SK-N-SH (cell line): ENCODE measurements at regions not wholly inside any gene's neighbourhood (a gene's known extent, or its start where the extent isn't known, plus 50 kb on each side); places are given as distances from the start of the nearest gene placed in this dataset.

ENCODE experiments used
- CTCF ChIA-PET: fragments of 300-600, 350-600 bp; formaldehyde crosslinking; extraction: SDS; loops from one replicate; lab custom pipeline; 2021; lab: Yijun Ruan, JAX
- POLR2A ChIA-PET: fragments of 350-600 bp; sonication (Branson Sonifier 250); formaldehyde crosslinking; extraction: SDS; loops from one replicate; lab custom pipeline; 2020; ENCODE audit warnings: antibody characterized with exemption, inconsistent platforms; lab: Yijun Ruan, JAX
- DNase-seq: peaks from one replicate; pipeline ENCODE4 v3.0.0; 2012
- H2AFZ ChIP-seq: fragments of 200-600 bp; sonication (generic); 2 replicates; pipeline ENCODE4 v1.8.1; 2016; ENCODE audit warnings: antibody characterized with exemption, mild to moderate bottlenecking, low read depth
- H3F3A ChIP-seq: fragments of 200-600 bp; sonication (generic); replicated peaks from 2 replicates; pipeline ENCODE3; 2016; ENCODE audit warnings: antibody characterized with exemption, mild to moderate bottlenecking; ENCODE audit not compliant: insufficient read depth
- H3K27ac ChIP-seq, 2 experiments: fragments of 200-500 bp in 1 of 2; fragments of 200-600 bp in 1 of 2; sonication (Bioruptor generic) in 1 of 2; sonication (generic), shearing (Covaris generic) in 1 of 2; 2 replicates each; pipeline versions ENCODE4 v1.5.1 to v1.6.1; 2014 to 2016; ENCODE audit warnings: low read depth in 2 of 2, inconsistent platforms in 1 of 2, low read length in 1 of 2, mild to moderate bottlenecking in 1 of 2, mixed read lengths in 1 of 2
- H3K27me3 ChIP-seq: fragments of 200-600 bp; sonication (generic), shearing (Covaris generic); 2 replicates; pipeline ENCODE4 v1.6.1; 2016; ENCODE audit warnings: mixed run types; ENCODE audit not compliant: insufficient read depth
- H3K36me3 ChIP-seq, 2 experiments: fragments of 200-500 bp in 1 of 2; fragments of 200-600 bp in 1 of 2; sonication (Bioruptor generic) in 1 of 2; sonication (generic) in 1 of 2; replicated peaks in 1 of 2; 2 replicates each; pipeline versions ENCODE3 to v1.5.1; 2014 to 2016; ENCODE audit warnings: low read length in 1 of 2, mild to moderate bottlenecking in 1 of 2; ENCODE audit not compliant: insufficient read depth in 2 of 2, control insufficient read depth in 1 of 2
- H3K4me1 ChIP-seq, 2 experiments: fragments of 200-500 bp in 1 of 2; fragments of 200-600 bp in 1 of 2; sonication (Bioruptor generic) in 1 of 2; sonication (generic), shearing (Covaris generic) in 1 of 2; 2 replicates each; pipeline versions ENCODE4 v1.5.1 to v1.6.1; 2014 to 2016; ENCODE audit warnings: low read depth in 1 of 2, low read length in 1 of 2, mixed run types in 1 of 2; ENCODE audit not compliant: insufficient read depth in 2 of 2, control insufficient read depth in 1 of 2
- H3K4me2 ChIP-seq: fragments of 200-600 bp; sonication (generic), shearing (Covaris generic); 2 replicates; pipeline ENCODE4 v1.6.1; 2017; ENCODE audit warnings: mixed run types
- H3K4me3 ChIP-seq, 2 experiments: fragments of 200-500 bp in 1 of 2; fragments of 200-600 bp in 1 of 2; sonication (Bioruptor generic) in 1 of 2; sonication (generic), shearing (Covaris generic) in 1 of 2; 2 replicates each; pipeline versions ENCODE4 v1.5.1 to v1.8.1; 2014 to 2016; ENCODE audit warnings: low read depth in 2 of 2, inconsistent platforms in 1 of 2, low read length in 1 of 2, mild to moderate bottlenecking in 1 of 2, mixed read lengths in 1 of 2, moderate library complexity in 1 of 2
- H3K79me2 ChIP-seq: fragments of 200-600 bp; sonication (generic); 2 replicates; pipeline ENCODE4 v1.8.1; 2017; ENCODE audit warnings: mild to moderate bottlenecking; ENCODE audit not compliant: insufficient read depth
- H3K9ac ChIP-seq: fragments of 200-600 bp; sonication (generic); 2 replicates; pipeline ENCODE4 v1.6.1; 2017; ENCODE audit warnings: mixed run types
- H3K9me2 ChIP-seq: fragments of 200-600 bp; sonication (generic); 2 replicates; pipeline ENCODE4 v1.6.1; 2017; ENCODE audit warnings: mixed run types
- H3K9me3 ChIP-seq: fragments of 200-600 bp; sonication (generic); 2 replicates; pipeline ENCODE4 v1.6.1; 2017; ENCODE audit warnings: mixed run types, mild to moderate bottlenecking, moderate library complexity
- H4K20me1 ChIP-seq: fragments of 200-600 bp; sonication (generic); 2 replicates; pipeline ENCODE4 v1.6.1; 2017; ENCODE audit warnings: mild to moderate bottlenecking, mixed run types; ENCODE audit not compliant: insufficient read depth
- CHD2 ChIP-seq: fragments of 150-350 bp; IDR thresholded peaks from 2 replicates; pipeline ENCODE4 v1.6.1; 2018; ENCODE audit warnings: low read length; ENCODE audit not compliant: partially characterized antibody
- ELF1 ChIP-seq: IDR thresholded peaks from 2 replicates; pipeline ENCODE4 v1.4.0; 2012
- EP300 ChIP-seq, 2 experiments: IDR thresholded peaks; 2 replicates each; pipeline versions ENCODE4 v1.4.0 to v1.6.1; 2012; ENCODE audit warnings: borderline replicate concordance in 1 of 2, low read depth in 1 of 2, low read length in 1 of 2
- EZH2phosphoT487 ChIP-seq: fragments of 200-600 bp; sonication (generic); IDR thresholded peaks from 2 replicates; pipeline ENCODE4 v1.6.1; 2017; ENCODE audit warnings: low read depth, mixed run types, mild to moderate bottlenecking, antibody characterized with exemption, moderate library complexity, borderline replicate concordance
- FOXM1 ChIP-seq: IDR thresholded peaks from 2 replicates; pipeline ENCODE4 v1.4.0; 2012; ENCODE audit warnings: low read depth, mild to moderate bottlenecking
- GABPA ChIP-seq: IDR thresholded peaks from 2 replicates; pipeline ENCODE4 v1.4.0; 2012; ENCODE audit warnings: low read depth, mild to moderate bottlenecking
- JUND ChIP-seq: IDR thresholded peaks from 2 replicates; pipeline ENCODE4 v1.4.0; 2012
- MEF2A ChIP-seq: IDR thresholded peaks from 2 replicates; pipeline ENCODE4 v1.4.0; 2012; ENCODE audit warnings: low read depth, borderline replicate concordance
- MXI1 ChIP-seq: IDR thresholded peaks from 2 replicates; pipeline ENCODE4 v1.6.1; 2012; ENCODE audit warnings: mild to moderate bottlenecking, low read depth, low read length, improper control_type of control experiment
- NRF1 ChIP-seq: IDR thresholded peaks from 2 replicates; pipeline ENCODE4 v1.6.1; 2012; ENCODE audit warnings: low read depth, mild to moderate bottlenecking, low read length
- RCOR1 ChIP-seq: fragments of 150-350 bp; IDR thresholded peaks from 2 replicates; pipeline ENCODE4 v1.6.1; 2017; ENCODE audit warnings: antibody characterized with exemption, low read length
- RFX5 ChIP-seq: IDR thresholded peaks from 2 replicates; pipeline ENCODE4 v1.6.1; 2012; ENCODE audit warnings: mild to moderate bottlenecking, improper control_type of control experiment, low read length
- SMC3 ChIP-seq: IDR thresholded peaks from 2 replicates; pipeline ENCODE4 v1.6.1; 2012; ENCODE audit warnings: low read depth, low read length, improper control_type of control experiment
- TAF1 ChIP-seq: IDR thresholded peaks from 2 replicates; pipeline ENCODE4 v1.6.1; 2012; ENCODE audit warnings: low read depth, mild to moderate bottlenecking, low read length, moderate library complexity, borderline replicate concordance
- WGBS: methylation state at CpG from one replicate; pipeline ENCODE4 v1.1.6; 2017; ENCODE audit warnings: low lambda C conversion rate; 5-methylcytosine and 5-hydroxymethylcytosine counted together
- TF ChIP-seq, protein P1 (sequence below): IDR thresholded peaks from 2 replicates; pipeline ENCODE4 v1.4.0; 2012; ENCODE audit warnings: low read depth, borderline replicate concordance
- TF ChIP-seq, protein P2 (sequence below): IDR thresholded peaks from 2 replicates; pipeline ENCODE4 v1.6.1; 2012; ENCODE audit warnings: mild to moderate bottlenecking, low read depth, low read length, moderate library complexity
- TF ChIP-seq, protein P3 (sequence below): IDR thresholded peaks from 2 replicates; pipeline ENCODE4; 2012
- TF ChIP-seq, protein P4 (sequence below): IDR thresholded peaks from 2 replicates; pipeline ENCODE4 v1.4.0; 2012; ENCODE audit warnings: low read depth, borderline replicate concordance

DNA sequence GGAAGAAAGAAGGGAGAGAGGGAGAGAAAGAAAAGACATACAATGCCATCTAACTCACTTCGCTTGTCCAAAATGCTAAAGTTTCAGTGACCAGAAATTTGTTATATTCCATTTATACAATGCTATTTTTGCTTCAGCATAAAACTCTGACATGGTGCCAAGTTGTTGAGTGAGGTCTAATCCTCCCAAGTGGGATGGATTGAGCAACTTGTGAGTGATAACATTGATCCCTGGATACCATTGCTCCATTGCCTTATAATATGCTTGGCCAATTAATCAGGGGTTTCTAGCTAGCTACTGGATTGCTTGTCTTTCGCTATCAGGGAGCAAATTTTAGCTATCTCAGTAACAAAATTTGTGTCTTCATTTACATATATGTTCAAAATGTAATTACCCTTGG, 615.6 kb upstream of the DPPA4 start:
- H3K36me3 ChIP-seq: no peaks in the 10 kb centered on the region
- H4K20me1 ChIP-seq: no peaks in the 10 kb centered on the region
- no peak overlapping the region for H3K27ac ChIP-seq
- H3K9me3 ChIP-seq: no peaks in the 10 kb centered on the region
- TF ChIP-seq, protein P1, sequence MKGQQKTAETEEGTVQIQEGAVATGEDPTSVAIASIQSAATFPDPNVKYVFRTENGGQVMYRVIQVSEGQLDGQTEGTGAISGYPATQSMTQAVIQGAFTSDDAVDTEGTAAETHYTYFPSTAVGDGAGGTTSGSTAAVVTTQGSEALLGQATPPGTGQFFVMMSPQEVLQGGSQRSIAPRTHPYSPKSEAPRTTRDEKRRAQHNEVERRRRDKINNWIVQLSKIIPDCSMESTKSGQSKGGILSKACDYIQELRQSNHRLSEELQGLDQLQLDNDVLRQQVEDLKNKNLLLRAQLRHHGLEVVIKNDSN: no peak
- TF ChIP-seq, protein P2, sequence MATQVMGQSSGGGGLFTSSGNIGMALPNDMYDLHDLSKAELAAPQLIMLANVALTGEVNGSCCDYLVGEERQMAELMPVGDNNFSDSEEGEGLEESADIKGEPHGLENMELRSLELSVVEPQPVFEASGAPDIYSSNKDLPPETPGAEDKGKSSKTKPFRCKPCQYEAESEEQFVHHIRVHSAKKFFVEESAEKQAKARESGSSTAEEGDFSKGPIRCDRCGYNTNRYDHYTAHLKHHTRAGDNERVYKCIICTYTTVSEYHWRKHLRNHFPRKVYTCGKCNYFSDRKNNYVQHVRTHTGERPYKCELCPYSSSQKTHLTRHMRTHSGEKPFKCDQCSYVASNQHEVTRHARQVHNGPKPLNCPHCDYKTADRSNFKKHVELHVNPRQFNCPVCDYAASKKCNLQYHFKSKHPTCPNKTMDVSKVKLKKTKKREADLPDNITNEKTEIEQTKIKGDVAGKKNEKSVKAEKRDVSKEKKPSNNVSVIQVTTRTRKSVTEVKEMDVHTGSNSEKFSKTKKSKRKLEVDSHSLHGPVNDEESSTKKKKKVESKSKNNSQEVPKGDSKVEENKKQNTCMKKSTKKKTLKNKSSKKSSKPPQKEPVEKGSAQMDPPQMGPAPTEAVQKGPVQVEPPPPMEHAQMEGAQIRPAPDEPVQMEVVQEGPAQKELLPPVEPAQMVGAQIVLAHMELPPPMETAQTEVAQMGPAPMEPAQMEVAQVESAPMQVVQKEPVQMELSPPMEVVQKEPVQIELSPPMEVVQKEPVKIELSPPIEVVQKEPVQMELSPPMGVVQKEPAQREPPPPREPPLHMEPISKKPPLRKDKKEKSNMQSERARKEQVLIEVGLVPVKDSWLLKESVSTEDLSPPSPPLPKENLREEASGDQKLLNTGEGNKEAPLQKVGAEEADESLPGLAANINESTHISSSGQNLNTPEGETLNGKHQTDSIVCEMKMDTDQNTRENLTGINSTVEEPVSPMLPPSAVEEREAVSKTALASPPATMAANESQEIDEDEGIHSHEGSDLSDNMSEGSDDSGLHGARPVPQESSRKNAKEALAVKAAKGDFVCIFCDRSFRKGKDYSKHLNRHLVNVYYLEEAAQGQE: no peak
- TF ChIP-seq CHD2: no peak
- no peak for TF ChIP-seq RFX5
- no peak for TF ChIP-seq EP300 (IDR thresholded peaks at IDR 0.05; ENCODE audit: borderline replicate concordance in 1 of 2, low read depth in 1 of 2, low read length in 1 of 2)
- no peak for TF ChIP-seq TAF1
- no peak for TF ChIP-seq FOXM1
- no peak for TF ChIP-seq MXI1
- no peak for TF ChIP-seq NRF1
- TF ChIP-seq, protein P3, sequence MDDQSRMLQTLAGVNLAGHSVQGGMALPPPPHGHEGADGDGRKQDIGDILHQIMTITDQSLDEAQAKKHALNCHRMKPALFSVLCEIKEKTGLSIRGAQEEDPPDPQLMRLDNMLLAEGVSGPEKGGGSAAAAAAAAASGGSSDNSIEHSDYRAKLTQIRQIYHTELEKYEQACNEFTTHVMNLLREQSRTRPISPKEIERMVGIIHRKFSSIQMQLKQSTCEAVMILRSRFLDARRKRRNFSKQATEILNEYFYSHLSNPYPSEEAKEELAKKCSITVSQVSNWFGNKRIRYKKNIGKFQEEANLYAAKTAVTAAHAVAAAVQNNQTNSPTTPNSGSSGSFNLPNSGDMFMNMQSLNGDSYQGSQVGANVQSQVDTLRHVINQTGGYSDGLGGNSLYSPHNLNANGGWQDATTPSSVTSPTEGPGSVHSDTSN: no peak
- TF ChIP-seq, protein P4, sequence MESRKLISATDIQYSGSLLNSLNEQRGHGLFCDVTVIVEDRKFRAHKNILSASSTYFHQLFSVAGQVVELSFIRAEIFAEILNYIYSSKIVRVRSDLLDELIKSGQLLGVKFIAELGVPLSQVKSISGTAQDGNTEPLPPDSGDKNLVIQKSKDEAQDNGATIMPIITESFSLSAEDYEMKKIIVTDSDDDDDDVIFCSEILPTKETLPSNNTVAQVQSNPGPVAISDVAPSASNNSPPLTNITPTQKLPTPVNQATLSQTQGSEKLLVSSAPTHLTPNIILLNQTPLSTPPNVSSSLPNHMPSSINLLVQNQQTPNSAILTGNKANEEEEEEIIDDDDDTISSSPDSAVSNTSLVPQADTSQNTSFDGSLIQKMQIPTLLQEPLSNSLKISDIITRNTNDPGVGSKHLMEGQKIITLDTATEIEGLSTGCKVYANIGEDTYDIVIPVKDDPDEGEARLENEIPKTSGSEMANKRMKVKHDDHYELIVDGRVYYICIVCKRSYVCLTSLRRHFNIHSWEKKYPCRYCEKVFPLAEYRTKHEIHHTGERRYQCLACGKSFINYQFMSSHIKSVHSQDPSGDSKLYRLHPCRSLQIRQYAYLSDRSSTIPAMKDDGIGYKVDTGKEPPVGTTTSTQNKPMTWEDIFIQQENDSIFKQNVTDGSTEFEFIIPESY: no peak
- no peak for TF ChIP-seq JUND
- TF ChIP-seq GABPA: no peak
- TF ChIP-seq ELF1: no peak
- TF ChIP-seq RCOR1: no peak
- no peak for TF ChIP-seq MEF2A
- TF ChIP-seq EZH2phosphoT487: no peak
- no peak for TF ChIP-seq SMC3
- no peak overlapping the region for H3K4me2 ChIP-seq
- H3K27me3 ChIP-seq: no peaks in the 10 kb centered on the region
- H3K4me1 ChIP-seq: no peaks in the 10 kb centered on the region
- H3F3A ChIP-seq: no peaks in the 10 kb centered on the region
- 94% methylated on average over 2 of the region's 2 CpGs for WGBS
- no peaks in the 10 kb centered on the region for H3K79me2 ChIP-seq
- H3K9ac ChIP-seq: no peak overlapping the region
- H3K4me3 ChIP-seq: no peak overlapping the region
- POLR2A ChIA-PET: no interaction called here
- H3K9me2 ChIP-seq: no peaks in the 10 kb centered on the region
- H2AFZ ChIP-seq: no peak overlapping the region
- no peak for DNase-seq
- CTCF ChIA-PET: no interaction called here
